ENCODE measurements at regions not wholly inside any gene's neighbourhood (a gene's known extent, or its start where the extent isn't known, plus 50 kb on each side); places are given as distances from the start of the nearest gene placed in this dataset.

- Histone ChIP-seq H3K23ac (ENCODE audit: low read length in 2 of 2) (no peak overlapping the region), H2BK12ac (ENCODE audit: low read length in 2 of 2) (no peak overlapping the region), H3K36me3 (ENCODE audit: control insufficient read depth in 1 of 2, insufficient read depth in 2 of 2, low read depth in 1 of 2, low read length in 2 of 2) (no peaks in the 10 kb centered on the region), H3K14ac (ENCODE audit: low read length in 2 of 2) (no peak overlapping the region), H3K79me1 (replicated peaks; ENCODE audit: low read length, poor library complexity, severe bottlenecking) (no peaks in the 10 kb centered on the region), H3K9me3 (ENCODE audit: control insufficient read depth, low read length) (no peaks in the 10 kb centered on the region), H2AK5ac (ENCODE audit: low read length, severe bottlenecking) (no peak overlapping the region), H2BK120ac (ENCODE audit: low read depth, low read length) (no peak overlapping the region), H3K27me3 (ENCODE audit: control insufficient read depth in 1 of 2, insufficient read depth in 1 of 2, low read length in 2 of 2) (no peaks in the 10 kb centered on the region), H3K4me3 (ENCODE audit: insufficient read depth in 1 of 2, low read depth in 1 of 2, low read length in 2 of 2) (no peak overlapping the region), H2BK5ac (ENCODE audit: low read depth, low read length, poor library complexity, severe bottlenecking) (no peak overlapping the region), H2BK15ac (ENCODE audit: low read depth, poor library complexity, severe bottlenecking) (no peak overlapping the region), H3K27ac (ENCODE audit: low read length, poor library complexity, severe bottlenecking) (no peak overlapping the region), H4K91ac (ENCODE audit: low read length) (no peak overlapping the region), H3K4me2 (ENCODE audit: low read length, poor library complexity, severe bottlenecking) (no peak overlapping the region), H3K18ac (ENCODE audit: low read depth in 1 of 2, low read length in 2 of 2) (no peak overlapping the region), H2AFZ (ENCODE audit: low read depth, low read length) (no peak overlapping the region), H3K4ac (ENCODE audit: low read depth in 1 of 2, low read length in 2 of 2) (no peak overlapping the region), H4K8ac (ENCODE audit: low read length) (no peak overlapping the region), H3K9ac (ENCODE audit: low read length) (no peak overlapping the region), H3K4me1 (ENCODE audit: control insufficient read depth, insufficient read depth, low read depth, low read length) (no peaks in the 10 kb centered on the region)
- whole genome bisulfite sequencing = 68% methylated on average over 1 of the region's 1 CpG
- DNase-seq = peak; percentile 14
Observed at GRCh38 chr6:126633373-126633772, 293.5 kb downstream of the CENPW start.

GRCh38 chr6:126640356-126640755 lies 300.4 kb downstream of the CENPW start:
- Histone ChIP-seq H3K4me3 (ENCODE audit: insufficient read depth in 1 of 2, low read depth in 1 of 2, low read length in 2 of 2) (no peak overlapping the region), H3K79me1 (replicated peaks; ENCODE audit: low read length, poor library complexity, severe bottlenecking) (no peaks in the 10 kb centered on the region), H3K4me2 (ENCODE audit: low read length, poor library complexity, severe bottlenecking) (no peak overlapping the region), H2AFZ (ENCODE audit: low read depth, low read length) (no peak overlapping the region), H3K9me3 (ENCODE audit: control insufficient read depth, low read length) (no peaks in the 10 kb centered on the region), H2AK5ac (ENCODE audit: low read length, severe bottlenecking) (no peak overlapping the region), H3K27ac (ENCODE audit: low read length, poor library complexity, severe bottlenecking) (no peak overlapping the region), H2BK120ac (ENCODE audit: low read depth, low read length) (no peak overlapping the region), H2BK5ac (ENCODE audit: low read depth, low read length, poor library complexity, severe bottlenecking) (no peak overlapping the region), H2BK12ac (ENCODE audit: low read length in 2 of 2) (no peak overlapping the region), H3K4me1 (ENCODE audit: control insufficient read depth, insufficient read depth, low read depth, low read length) (no peaks in the 10 kb centered on the region), H3K23ac (ENCODE audit: low read length in 2 of 2) (no peak overlapping the region), H3K27me3 (ENCODE audit: control insufficient read depth in 1 of 2, insufficient read depth in 1 of 2, low read length in 2 of 2) (no peaks in the 10 kb centered on the region), H3K18ac (ENCODE audit: low read depth in 1 of 2, low read length in 2 of 2) (no peak overlapping the region), H3K9ac (ENCODE audit: low read length) (no peak overlapping the region), H3K14ac (ENCODE audit: low read length in 2 of 2) (no peak overlapping the region), H4K8ac (ENCODE audit: low read length) (no peak overlapping the region), H3K36me3 (ENCODE audit: control insufficient read depth in 1 of 2, insufficient read depth in 2 of 2, low read depth in 1 of 2, low read length in 2 of 2) (no peaks in the 10 kb centered on the region), H4K91ac (ENCODE audit: low read length) (no peak overlapping the region), H3K4ac (ENCODE audit: low read depth in 1 of 2, low read length in 2 of 2) (no peak overlapping the region), H2BK15ac (ENCODE audit: low read depth, poor library complexity, severe bottlenecking) (no peak overlapping the region)
- WGBS = no CpG with 5 or more reads among the region's 2 CpGs
- no peak for DNase-seq

- H3K27me3 ChIP-seq (ENCODE audit: control insufficient read depth in 1 of 2, insufficient read depth in 1 of 2, low read length in 2 of 2) = no peaks in the 10 kb centered on the region
- no peak overlapping the region for H2BK120ac ChIP-seq (ENCODE audit: low read depth, low read length)
- no peak overlapping the region for H3K23ac ChIP-seq (ENCODE audit: low read length in 2 of 2)
- no peak overlapping the region for H2BK12ac ChIP-seq (ENCODE audit: low read length in 2 of 2)
- H3K79me1 ChIP-seq (replicated peaks; ENCODE audit: low read length, poor library complexity, severe bottlenecking) = no peaks in the 10 kb centered on the region
- no peak overlapping the region for H4K91ac ChIP-seq (ENCODE audit: low read length)
- no peak overlapping the region for H3K14ac ChIP-seq (ENCODE audit: low read length in 2 of 2)
- H2AFZ ChIP-seq (ENCODE audit: low read depth, low read length) = no peak overlapping the region
- H3K4ac ChIP-seq (ENCODE audit: low read depth in 1 of 2, low read length in 2 of 2) = no peak overlapping the region
- H2AK5ac ChIP-seq (ENCODE audit: low read length, severe bottlenecking) = no peak overlapping the region
- no peak overlapping the region for H2BK15ac ChIP-seq (ENCODE audit: low read depth, poor library complexity, severe bottlenecking)
- H3K36me3 ChIP-seq (ENCODE audit: control insufficient read depth in 1 of 2, insufficient read depth in 2 of 2, low read depth in 1 of 2, low read length in 2 of 2) = no peaks in the 10 kb centered on the region
- H3K4me3 ChIP-seq (ENCODE audit: insufficient read depth in 1 of 2, low read depth in 1 of 2, low read length in 2 of 2) = no peak overlapping the region
- no peak overlapping the region for H3K27ac ChIP-seq (ENCODE audit: low read length, poor library complexity, severe bottlenecking)
- no peak overlapping the region for H3K9ac ChIP-seq (ENCODE audit: low read length)
- H4K8ac ChIP-seq (ENCODE audit: low read length) = no peak overlapping the region
- no peak overlapping the region for H3K18ac ChIP-seq (ENCODE audit: low read depth in 1 of 2, low read length in 2 of 2)
- no peak for DNase-seq
- no peak overlapping the region for H2BK5ac ChIP-seq (ENCODE audit: low read depth, low read length, poor library complexity, severe bottlenecking)
- H3K4me2 ChIP-seq (ENCODE audit: low read length, poor library complexity, severe bottlenecking) = no peak overlapping the region
- H3K4me1 ChIP-seq (ENCODE audit: control insufficient read depth, insufficient read depth, low read depth, low read length) = no peaks in the 10 kb centered on the region
- no peaks in the 10 kb centered on the region for H3K9me3 ChIP-seq (ENCODE audit: control insufficient read depth, low read length)
Observed at GRCh38 chr6:126640921-126641320, 301.0 kb downstream of the CENPW start.

- Histone ChIP-seq H2BK15ac (ENCODE audit: low read depth, poor library complexity, severe bottlenecking) (no peak overlapping the region), H3K4me3 (ENCODE audit: insufficient read depth in 1 of 2, low read depth in 1 of 2, low read length in 2 of 2) (no peak overlapping the region), H3K4me2 (ENCODE audit: low read length, poor library complexity, severe bottlenecking) (no peak overlapping the region), H2AK5ac (ENCODE audit: low read length, severe bottlenecking) (no peak overlapping the region), H4K91ac (ENCODE audit: low read length) (no peak overlapping the region), H3K27ac (ENCODE audit: low read length, poor library complexity, severe bottlenecking) (no peak overlapping the region), H3K4me1 (ENCODE audit: control insufficient read depth, insufficient read depth, low read depth, low read length) (no peaks in the 10 kb centered on the region), H3K36me3 (ENCODE audit: control insufficient read depth in 1 of 2, insufficient read depth in 2 of 2, low read depth in 1 of 2, low read length in 2 of 2) (no peaks in the 10 kb centered on the region), H3K79me1 (replicated peaks; ENCODE audit: low read length, poor library complexity, severe bottlenecking) (no peaks in the 10 kb centered on the region), H2AFZ (ENCODE audit: low read depth, low read length) (no peak overlapping the region), H3K9me3 (ENCODE audit: control insufficient read depth, low read length) (no peaks in the 10 kb centered on the region), H3K27me3 (ENCODE audit: control insufficient read depth in 1 of 2, insufficient read depth in 1 of 2, low read length in 2 of 2) (no peaks in the 10 kb centered on the region), H3K14ac (ENCODE audit: low read length in 2 of 2) (no peak overlapping the region), H3K18ac (ENCODE audit: low read depth in 1 of 2, low read length in 2 of 2) (no peak overlapping the region), H2BK5ac (ENCODE audit: low read depth, low read length, poor library complexity, severe bottlenecking) (no peak overlapping the region), H3K23ac (ENCODE audit: low read length in 2 of 2) (no peak overlapping the region), H3K9ac (ENCODE audit: low read length) (no peak overlapping the region), H4K8ac (ENCODE audit: low read length) (no peak overlapping the region), H2BK12ac (ENCODE audit: low read length in 2 of 2) (no peak overlapping the region), H2BK120ac (ENCODE audit: low read depth, low read length) (no peak overlapping the region), H3K4ac (ENCODE audit: low read depth in 1 of 2, low read length in 2 of 2) (no peak overlapping the region)
- no CpG with 5 or more reads among the region's 1 CpG for WGBS
- no peak for DNase-seq
Observed at GRCh38 chr6:126641641-126642040, 301.7 kb downstream of the CENPW start.

Measured in mesenchymal stem cell (in vitro differentiated cells and primary cell).